Hindlimb muscle (tissue), 1 donor: ENCODE measurements at regions not wholly inside any gene's neighbourhood (a gene's known extent, or its start where the extent isn't known, plus 50 kb on each side); places are given as distances from the start of the nearest gene placed in this dataset.

Experiments
- DNase-seq: peaks from one replicate; pipeline ENCODE4 v3.0.0-alpha.2; 2013

DNA sequence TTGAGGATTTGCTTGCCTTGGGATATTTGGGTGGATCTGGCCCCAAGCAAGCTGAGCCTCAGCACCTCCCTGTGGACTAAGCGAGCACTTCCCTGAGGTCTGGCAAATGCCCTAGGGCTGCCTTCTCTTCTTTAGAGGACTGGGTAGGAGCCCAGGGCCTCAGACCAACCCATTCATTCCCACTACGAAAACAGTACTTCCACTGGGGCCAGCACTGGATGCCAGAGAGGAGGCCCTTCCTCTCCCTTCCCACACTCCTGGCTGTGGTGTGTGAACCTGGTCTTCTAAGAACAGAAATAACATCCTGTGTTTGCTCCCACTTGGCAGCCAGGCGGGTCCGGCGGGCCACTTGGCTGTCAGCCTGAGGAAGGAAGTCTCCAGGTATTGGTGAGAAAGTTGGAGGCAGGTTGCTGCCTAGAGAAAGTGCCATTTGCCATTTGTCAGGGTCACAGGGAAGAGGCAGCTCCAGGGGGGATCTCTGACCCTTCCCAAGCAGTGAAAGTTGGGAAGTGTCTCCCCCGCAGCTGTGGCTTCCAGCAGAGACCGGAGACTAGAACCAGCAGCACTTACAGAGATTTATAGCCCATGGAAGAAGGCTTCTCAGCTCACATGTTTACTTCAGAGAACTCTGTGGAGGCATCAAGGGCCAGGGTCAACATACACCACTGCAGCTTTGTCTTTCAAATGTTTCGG lies 323.5 kb downstream of the SIPA1L2 start:
- DNase-seq, result peak; percentile 36

DNA sequence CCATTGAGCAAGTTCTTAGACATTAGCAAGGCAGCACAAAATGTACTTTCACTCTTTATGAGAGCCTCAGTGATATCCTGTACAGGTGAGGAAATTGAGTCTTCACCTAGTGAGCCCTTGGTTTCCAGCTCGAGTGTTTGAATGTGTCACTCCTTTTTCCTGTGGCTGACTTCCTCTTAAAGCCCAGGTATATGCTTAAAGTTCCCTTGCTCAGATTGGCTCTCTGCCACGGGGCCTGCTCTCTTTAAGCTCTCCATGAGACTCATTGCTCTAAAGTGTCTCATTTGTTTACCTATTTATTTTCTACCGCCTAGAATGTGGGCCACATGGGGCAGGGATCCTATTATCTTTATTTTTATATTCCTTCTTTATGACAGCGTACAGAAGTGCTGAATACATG lies 324.9 kb downstream of the SIPA1L2 start:
- no peak for DNase-seq

DNA sequence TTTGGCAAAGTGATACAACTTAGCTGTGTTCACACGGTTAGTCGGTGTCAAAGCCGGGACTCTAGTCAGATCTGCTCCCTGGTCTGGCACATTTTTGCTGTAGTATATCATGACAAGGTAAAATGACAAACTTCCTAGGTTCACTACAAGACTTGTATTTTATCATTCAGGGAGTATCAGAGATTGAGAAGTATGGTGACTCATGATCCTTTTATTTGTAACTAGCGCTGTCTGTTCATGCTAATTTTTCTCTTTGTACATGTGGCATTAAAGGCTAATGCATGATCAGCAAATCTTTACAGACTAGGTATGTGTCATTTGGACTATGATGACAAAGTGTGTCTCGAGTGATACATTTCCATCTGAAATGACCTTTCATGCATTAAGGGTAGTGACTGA lies 326.7 kb downstream of the SIPA1L2 start:
- no peak for DNase-seq

DNA sequence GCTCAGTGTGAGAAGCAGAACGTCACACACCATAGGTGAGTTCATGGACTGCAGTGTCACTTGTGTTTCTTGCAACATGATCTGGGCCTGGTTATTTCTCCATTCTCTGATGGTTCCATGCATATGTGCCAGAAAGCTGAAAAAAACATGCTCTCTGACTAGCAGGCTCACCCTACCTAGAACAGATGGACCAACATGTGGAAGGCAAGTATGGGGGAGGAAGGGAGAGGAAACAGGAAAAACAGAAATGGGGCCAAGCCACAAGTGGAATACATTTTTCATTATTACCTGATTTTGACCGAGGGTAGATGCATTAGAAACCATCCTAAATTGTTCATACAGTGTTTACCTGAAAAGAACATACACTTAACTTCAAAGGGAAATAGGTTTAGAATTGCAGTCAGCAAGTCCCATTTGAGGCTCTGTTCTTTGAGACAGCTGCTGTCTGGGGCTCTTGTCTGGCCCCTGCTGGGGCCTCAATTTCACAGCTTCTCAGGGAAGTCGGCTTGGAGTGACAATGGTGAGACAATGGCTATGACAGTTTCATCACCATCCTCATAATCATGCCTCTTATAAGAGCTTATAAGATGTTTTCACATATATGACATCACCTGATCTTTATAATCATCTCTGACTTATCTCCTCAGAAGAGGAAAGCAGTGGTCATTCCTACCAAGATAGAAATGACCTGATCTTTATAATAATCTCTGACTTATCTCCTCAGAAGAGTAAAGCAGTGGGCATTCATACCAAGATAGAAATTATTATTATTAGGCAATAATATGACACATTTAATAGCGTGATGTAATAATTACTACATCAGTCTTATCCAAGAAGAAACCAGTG lies 327.3 kb downstream of the SIPA1L2 start:
- no peak for DNase-seq

DNA sequence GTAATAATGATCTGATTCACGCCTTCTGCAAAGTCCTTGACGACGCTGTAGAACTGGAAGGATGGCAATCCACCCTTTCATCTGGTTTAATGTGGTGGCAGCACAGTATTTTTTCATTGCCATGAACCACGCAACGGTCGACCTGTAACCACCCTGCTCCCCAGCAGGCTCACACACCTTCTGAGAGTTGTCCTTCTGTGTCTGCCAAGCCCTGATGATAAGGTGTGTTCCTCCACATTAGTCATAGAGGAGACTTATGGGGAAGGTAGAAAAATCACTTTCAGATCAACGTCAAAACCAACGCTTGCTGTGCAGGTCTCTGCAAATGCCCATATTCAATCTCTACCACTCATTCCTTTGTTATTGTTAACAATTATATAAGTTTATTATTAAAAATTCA lies 328.7 kb downstream of the SIPA1L2 start:
- DNase-seq, result no peak

DNA sequence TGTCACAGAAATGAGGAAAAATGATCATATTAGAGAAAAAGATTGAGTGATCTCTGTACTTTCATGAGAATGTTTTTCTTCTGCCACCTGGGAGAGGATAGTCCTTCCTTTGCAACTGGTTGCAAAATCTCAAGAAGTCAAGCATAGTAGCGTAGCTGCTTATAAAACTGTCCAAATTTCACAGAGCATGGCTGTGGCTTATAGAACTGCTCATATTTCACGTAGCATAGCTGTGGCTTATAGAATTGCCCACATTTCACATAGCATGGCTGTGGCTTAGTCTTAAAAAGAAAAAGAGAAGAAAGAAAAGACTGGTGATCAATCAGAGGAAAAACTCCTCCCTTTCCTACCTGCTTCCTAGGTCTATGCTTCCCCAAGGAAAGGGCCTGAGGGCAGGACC lies 329.5 kb downstream of the SIPA1L2 start:
- DNase-seq, result no peak

DNA sequence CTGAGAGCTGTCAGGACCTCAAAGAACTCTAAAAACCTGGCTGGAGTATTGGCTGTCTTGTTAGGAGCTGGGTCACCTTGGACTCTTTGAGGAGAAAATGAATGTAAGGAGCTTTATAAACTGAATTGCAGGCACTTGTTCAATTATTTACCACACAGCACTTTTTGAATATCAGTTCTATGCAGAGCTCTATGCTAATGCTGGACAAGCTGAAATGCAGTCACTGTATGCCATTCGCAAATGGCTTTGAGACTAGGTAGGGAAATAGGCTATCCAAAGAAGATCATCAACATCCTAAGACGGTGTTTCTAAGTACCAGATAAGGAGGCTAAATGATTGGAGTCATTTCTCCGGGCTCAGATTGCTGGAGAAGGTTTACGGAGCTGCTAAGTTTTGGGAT lies 333.5 kb downstream of the SIPA1L2 start:
- no peak for DNase-seq

DNA sequence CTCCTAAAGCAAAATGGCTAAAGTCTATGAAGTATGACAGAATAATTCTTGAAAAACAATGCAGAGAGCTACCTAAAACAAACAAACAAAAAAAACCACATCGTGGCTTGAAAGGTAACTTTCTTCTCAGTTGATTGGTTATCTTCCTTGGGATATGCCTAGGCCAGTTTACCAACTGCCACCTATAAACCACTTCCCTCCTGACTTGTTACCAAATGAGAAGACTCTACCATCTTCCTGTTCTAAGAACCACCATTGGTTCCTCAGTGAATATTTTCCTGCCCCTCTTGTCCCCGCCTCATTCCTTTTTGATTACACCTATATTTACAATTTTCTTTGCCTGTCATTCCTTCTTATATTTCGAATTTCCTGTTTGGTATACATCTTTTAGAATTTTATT lies 336.6 kb downstream of the SIPA1L2 start:
- no peak for DNase-seq

DNA sequence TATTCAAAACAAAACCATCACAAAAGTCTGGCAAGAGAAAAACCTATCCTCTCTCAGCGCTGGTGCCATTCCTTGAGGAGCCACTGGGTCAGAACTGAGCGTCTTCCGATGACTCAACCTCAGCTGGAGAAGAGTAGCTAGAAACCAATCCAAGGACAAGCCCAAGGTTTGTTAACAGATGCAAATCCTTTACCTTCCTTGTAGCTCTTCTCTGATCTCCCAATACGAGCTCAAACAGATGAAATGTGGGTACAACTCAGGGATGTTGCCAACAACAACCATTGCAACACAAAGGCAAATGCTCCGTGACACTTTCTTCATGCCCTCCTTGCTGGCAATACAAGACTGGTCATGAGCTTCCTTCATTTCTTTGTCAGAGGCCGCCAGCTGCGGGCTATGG lies 337.1 kb downstream of the SIPA1L2 start:
- DNase-seq, result no peak

DNA sequence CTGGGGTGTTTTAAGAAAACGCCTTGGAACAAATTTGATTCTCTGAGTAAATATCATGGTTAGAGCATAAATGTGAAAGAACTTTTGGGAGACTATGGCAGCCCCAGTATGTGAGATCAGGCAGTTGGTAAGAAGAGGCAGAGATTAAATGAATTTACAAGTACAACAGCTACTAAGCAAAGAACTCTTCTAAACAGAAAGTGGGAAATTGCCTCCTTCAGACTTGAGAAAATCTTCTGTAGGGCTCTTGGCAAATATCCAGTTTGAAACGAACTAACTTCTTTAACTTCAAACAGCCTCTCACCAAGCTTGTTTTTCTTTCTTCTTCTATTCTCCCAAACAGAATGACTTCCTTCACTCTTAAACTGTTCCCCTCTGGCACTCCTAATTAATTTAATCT lies 337.7 kb downstream of the SIPA1L2 start:
- no peak for DNase-seq

DNA sequence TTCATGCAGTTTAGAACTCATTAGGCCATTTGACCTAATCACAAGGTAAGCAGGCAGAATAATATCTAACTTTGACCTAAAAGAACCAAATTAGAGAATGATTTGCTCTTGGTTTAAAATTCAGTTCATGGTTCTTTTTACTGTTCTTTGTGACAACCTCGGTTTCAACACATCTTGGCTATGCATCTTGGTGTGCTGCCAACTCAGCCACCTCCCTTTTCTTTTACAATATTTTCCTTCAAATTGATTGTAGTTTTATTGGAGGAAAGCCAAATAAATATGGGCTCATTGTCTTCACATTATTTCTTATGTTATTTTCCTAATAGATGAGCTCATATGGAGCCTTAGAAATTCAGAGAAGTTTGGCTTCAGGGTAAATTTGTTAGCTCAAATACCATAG lies 338.3 kb downstream of the SIPA1L2 start:
- DNase-seq, result peak; percentile 49

DNA sequence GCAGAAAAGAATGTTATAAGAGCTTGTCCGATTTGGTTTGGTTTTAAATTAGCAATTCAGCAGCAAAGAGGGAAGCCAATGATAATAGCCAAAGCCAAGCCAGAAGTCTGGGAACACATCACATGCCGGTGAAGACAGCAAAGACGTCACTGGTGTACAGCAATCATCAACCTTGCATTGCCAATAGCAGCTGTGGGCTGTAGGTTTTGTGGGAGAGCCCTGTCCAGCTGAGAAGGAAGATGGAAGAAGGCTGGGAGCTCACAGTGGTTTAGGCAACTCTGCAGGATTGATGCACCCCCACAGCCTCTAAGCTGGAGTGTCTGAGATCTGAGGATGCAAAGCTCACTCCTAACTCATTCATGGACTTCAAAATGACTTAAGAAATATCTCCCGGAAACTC lies 338.7 kb downstream of the SIPA1L2 start:
- no peak for DNase-seq

DNA sequence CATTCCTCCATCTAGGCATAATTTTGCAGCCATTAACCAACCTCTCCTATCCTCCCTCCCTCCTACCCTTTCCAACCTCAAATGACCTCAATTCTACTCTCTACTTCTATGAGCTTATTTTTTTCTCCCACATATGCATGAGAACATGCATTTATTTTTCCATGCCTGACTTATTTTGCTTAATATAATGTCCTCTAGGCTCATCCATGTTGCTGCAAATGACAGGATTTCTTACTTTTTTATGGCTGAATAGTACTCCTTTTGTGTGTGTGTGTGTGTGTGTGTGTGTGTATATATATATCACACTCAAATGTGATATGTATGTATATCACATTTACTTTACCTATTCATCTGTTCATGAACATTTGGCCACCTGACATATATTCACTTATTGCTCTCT lies 339.4 kb downstream of the SIPA1L2 start:
- no peak for DNase-seq

DNA sequence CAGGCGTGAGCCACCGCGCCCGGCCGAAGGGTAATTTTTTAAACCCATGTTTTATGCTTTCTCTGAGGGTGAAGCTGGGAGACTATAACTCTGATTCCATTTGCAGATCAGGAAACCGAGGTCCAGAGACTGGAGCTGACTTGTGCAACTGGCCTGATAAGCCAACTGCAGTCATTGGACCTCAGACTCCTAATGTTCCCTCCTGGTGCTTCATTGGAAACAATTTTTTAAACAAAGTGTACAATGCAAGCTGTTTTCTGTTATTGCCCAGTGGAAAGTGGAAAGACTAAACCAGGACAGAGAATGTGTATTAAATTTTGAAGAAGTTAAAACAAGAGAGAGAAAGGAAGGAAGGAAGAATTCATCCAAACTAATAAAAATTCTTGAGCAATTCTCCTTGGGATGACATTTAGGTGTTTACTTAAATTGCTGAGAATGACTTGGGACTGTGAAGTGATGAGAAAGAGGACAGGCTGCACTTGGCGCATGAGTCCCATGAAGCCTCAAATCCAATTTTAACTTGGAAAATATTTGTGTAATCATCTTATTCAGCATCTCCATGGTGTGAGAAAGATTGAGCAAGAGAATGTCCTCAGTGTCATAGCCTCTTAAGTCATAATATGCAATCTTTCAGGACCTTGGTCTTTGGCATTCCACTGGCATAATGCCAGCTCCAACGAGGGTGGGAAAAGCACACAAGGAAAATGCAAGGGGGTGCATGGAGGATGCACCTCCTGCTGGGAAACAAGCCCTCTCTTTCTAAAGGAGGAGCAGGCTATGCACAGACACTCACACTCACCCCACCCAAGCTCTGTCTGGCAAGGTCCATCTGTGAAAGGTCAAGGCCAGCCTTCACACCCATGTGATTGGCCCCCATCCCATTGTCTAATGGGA lies 342.0 kb downstream of the SIPA1L2 start:
- no peak for DNase-seq

DNA sequence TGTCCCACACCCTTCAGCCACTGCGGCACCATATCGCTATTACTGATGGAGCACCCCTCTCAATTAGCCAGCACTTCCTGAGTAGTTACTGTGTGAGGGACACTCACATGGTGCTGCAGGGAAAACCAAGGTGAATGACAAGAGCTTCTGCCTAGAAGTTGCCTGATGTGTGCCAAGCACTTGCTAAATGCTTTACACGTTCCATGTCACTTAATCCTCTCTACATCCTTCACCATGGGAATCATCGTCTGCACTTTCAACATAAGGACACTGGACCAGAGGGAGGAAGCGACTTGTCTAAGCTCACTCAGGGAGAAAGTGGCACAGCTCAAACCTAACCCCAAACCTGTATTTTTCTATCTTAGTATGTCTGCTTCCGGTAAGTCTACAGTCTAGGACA lies 344.8 kb downstream of the SIPA1L2 start:
- DNase-seq, result no peak

DNA sequence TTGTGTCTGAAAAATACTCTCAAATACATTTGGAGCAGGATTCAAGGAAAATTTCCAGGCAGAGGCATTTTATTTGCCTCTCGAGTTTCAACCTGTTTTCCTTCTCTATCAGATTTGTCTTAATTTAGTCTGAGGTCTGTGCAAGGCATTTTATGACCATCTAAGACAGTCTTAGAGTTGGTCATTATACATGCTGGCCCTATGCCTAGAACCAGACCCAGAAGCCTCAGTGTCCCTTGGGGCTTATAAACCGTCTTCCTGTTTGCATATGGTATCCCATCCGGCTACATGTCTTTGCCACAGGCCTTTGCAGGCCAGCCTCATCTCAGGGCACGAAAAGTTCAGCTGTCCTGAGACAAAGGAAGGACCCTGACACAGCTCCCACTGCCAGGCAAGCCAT lies 346.1 kb downstream of the SIPA1L2 start:
- DNase-seq, result no peak

DNA sequence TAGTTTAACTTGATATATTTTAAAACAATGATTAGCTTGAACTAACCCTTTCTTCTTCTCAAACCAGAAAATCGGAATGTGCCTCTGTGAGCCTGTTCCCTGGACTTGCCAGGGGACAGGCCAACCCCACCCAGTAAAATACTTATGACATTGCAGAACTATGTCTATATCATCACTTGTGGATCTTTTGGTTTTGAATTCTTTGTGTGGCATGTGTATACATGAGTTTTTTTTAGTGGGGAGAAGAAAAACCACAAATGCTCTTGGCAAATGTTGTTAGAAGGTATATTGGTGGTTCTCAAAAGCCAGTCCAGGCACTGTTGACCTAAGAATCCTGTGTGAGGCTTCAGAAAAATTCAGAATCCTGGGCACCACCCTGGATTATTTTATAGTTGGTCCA lies 347.4 kb downstream of the SIPA1L2 start:
- DNase-seq, result no peak

DNA sequence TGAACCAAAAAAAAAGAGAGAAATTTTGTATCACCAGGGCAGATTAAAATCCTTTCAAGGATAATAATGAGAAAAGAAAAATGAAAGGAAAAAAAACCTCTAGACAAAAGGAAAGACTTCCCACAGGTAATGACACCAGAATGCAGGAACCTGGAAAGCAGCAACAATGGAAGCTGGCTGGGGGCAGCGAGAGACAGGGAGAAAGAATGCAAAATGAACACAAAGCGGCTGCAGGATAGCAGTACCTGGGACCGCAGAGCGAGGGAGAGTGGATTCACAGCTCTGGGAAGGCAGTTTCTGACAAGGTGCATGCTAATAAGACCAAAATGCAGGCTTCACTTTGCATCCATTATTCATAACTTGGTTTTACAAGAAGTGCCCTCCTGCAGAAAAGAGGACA lies 349.0 kb downstream of the SIPA1L2 start:
- no peak for DNase-seq

DNA sequence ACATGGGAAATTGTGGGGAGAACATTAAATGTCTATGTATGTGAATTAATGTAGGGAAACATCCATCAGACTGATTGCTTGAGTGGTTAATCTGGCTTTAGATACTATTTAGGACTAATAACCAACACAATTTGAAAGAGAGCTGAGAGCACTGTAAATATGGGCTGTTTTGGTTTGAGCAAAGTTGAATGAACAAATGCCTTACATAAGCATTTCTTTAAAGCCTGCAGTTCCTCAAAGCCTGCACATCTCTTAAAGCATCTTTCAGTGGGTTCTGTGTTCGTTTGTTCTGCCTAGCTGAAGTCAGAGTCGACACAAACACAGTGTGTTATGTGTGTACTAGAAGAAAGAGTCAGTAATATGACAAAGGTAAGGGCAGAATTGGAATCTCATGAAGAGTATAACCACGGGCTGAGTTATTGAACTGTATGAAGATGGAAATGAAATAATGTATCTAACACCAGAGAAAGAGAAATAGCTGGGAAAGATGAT lies 350.0 kb downstream of the SIPA1L2 start:
- DNase-seq, result no peak

DNA sequence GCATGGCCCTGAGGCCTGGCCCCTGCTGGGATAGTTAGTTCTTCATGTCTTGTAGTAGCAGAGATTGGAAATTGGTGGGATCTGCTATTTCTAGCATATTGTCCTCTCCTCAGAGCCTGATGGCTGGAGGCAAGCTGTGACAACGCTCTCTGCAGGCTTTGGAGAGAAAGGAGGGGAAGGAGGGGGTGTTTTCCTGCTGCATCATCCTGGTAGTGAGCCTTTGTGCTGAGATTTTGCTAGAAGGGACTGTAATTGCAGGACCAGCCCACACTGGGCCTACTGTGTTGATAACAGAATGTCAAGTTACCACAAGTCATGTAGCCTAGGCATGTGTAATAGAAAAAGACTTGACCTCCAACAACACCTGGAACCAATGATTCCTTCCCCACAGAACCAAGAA lies 351.0 kb downstream of the SIPA1L2 start:
- no peak for DNase-seq

DNA sequence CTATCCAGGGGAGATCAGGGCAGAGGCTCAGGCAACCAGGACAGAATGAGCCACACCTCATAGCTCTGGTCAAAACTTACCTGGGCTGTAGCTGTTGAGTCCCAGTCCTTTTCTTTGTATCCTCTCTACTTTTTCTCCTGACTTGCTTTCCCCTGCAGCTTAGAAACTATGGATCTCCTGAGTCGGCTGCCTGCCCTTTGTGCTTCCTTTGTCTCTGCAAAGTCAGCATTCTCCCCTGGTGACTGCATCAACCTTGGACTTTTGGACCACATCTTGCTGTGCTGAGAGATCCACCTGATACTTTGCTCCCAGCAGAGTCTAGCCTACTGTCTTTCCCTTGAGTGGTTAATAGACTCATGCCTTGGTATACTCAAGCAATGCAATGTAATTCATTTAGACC lies 353.3 kb downstream of the SIPA1L2 start:
- no peak for DNase-seq

DNA sequence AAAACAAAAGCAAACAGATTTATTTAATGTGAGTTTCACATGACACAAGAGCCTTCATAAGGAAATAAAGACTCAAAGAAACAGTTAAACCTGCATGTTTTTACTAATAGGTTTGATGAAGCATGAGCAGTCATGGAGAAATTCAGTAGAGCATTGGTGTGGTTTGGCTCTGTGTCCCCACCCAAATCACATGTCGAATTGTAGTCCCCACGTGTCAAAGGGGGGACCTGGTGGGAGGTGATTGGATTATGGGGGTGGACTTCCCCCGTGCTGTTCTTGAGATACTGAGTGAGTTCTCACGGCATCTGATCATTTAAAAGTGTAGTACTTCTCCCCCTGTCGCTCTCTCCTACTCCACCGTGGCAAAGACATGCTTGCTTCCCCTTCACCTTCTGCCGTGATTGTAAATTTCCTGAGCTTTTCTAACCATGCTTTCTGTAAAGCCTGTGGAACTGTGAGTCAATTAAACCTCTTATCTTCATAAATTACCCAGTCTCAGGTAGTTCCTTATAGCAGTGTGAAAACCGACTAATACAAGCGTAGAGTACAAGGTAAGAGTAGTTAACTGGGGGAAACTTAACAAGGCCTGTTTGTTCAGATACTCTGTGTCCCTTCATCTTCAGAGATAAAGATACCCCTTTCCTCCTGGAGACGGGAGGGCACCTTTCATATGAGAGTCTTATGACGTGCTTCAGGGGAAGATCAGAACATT lies 354.8 kb downstream of the SIPA1L2 start:
- no peak for DNase-seq
